ENCODE measurements at regions not wholly inside any gene's neighbourhood (a gene's known extent, or its start where the extent isn't known, plus 50 kb on each side); places are given as distances from the start of the nearest gene placed in this dataset.

DNA sequence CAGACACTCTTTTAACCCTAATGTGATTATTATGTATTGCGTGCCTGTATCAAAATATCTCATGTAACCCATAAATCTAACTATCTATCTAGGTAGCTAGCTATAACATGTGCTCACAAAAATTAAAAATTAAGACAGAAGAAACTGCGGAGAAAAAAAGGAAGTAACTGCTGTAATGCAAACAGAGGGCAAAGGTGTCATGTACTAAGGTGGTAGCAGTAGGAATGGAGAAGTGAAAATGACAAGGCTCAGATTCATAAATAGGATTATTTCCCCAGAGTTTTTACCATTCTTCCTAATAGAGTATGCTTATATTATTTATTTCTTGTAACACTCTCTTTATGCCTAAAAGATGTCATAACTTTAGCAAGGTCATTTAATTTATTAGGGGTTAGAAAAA, 1527.5 kb upstream of the C9orf72 start:
- no peak for TF ChIP-seq SUZ12 (IDR thresholded peaks at IDR 0.05; ENCODE audit: extremely low read depth, insufficient read depth, insufficient read length)
- no peak for TF ChIP-seq YY1 (IDR thresholded peaks at IDR 0.05; ENCODE audit: insufficient read depth, insufficient read length)

Data from NT2/D1 (cell line).